ENCODE measurements at regions not wholly inside any gene's neighbourhood (a gene's known extent, or its start where the extent isn't known, plus 50 kb on each side); places are given as distances from the start of the nearest gene placed in this dataset.

GRCh38 chr18:27412556-27412955, 227.4 kb upstream of the CHST9 start:
- TF ChIP-seq, protein P1, sequence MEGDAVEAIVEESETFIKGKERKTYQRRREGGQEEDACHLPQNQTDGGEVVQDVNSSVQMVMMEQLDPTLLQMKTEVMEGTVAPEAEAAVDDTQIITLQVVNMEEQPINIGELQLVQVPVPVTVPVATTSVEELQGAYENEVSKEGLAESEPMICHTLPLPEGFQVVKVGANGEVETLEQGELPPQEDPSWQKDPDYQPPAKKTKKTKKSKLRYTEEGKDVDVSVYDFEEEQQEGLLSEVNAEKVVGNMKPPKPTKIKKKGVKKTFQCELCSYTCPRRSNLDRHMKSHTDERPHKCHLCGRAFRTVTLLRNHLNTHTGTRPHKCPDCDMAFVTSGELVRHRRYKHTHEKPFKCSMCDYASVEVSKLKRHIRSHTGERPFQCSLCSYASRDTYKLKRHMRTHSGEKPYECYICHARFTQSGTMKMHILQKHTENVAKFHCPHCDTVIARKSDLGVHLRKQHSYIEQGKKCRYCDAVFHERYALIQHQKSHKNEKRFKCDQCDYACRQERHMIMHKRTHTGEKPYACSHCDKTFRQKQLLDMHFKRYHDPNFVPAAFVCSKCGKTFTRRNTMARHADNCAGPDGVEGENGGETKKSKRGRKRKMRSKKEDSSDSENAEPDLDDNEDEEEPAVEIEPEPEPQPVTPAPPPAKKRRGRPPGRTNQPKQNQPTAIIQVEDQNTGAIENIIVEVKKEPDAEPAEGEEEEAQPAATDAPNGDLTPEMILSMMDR (IDR thresholded peaks at IDR 0.05 in 8 of 11, conservative IDR thresholded peaks at IDR 0.05 in 3 of 11), result no peak
- TF ChIP-seq POLR2A (IDR thresholded peaks at IDR 0.05), result no peak
- TF ChIP-seq POLR2AphosphoS5 (IDR thresholded peaks at IDR 0.05), result no peak

Data from spleen (tissue), 7 donors.